ENCODE measurements at regions not wholly inside any gene's neighbourhood (a gene's known extent, or its start where the extent isn't known, plus 50 kb on each side); places are given as distances from the start of the nearest gene placed in this dataset.

DNA sequence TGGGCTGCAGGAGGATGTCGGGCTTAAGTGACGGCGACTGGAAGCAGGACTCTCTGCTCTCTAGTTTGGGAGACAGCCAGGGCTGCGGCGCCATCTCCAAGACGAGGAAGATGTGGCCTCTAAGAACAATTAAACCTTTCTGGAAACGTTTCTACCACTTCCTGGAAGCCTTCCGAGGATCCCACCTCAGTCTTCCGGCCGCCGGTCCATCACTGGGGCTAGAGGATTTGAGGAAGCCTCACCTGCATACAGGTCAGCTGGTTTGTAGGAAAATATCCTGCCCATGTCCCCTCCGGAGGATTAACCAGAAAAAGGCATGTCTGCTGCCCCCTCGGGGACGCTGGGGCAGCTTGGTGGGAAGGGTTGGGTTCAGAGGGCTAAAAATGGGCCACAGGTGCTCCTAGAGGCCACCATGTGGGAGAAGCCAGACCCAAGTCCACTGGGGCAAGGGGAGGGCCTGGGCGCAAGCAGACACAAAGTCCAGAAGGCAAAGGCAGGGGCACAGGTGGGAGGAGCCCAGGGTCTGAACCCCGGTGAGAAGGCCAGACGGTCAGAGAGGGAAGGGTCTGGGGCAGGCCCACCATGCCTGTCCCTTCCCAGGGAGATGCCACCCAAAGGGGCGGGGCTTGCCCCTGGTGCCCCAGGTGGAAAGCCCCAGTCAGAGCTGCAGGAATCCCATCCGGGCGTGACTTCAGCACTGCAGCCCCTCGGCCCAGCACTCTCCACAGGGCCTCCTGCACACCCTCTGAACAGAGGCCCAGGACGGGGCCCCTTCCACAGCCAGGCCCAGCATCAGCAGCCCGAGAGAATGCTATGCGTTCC, 82.2 kb upstream of the ID2 start:
- TF ChIP-seq, protein P1, sequence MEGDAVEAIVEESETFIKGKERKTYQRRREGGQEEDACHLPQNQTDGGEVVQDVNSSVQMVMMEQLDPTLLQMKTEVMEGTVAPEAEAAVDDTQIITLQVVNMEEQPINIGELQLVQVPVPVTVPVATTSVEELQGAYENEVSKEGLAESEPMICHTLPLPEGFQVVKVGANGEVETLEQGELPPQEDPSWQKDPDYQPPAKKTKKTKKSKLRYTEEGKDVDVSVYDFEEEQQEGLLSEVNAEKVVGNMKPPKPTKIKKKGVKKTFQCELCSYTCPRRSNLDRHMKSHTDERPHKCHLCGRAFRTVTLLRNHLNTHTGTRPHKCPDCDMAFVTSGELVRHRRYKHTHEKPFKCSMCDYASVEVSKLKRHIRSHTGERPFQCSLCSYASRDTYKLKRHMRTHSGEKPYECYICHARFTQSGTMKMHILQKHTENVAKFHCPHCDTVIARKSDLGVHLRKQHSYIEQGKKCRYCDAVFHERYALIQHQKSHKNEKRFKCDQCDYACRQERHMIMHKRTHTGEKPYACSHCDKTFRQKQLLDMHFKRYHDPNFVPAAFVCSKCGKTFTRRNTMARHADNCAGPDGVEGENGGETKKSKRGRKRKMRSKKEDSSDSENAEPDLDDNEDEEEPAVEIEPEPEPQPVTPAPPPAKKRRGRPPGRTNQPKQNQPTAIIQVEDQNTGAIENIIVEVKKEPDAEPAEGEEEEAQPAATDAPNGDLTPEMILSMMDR (IDR thresholded peaks at IDR 0.05): no peak
- no peak for TF ChIP-seq POLR2A (IDR thresholded peaks at IDR 0.05)

All from adrenal gland (tissue), 5 donors.